T-helper 17 cell (primary cell): ENCODE measurements at regions not wholly inside any gene's neighbourhood (a gene's known extent, or its start where the extent isn't known, plus 50 kb on each side); places are given as distances from the start of the nearest gene placed in this dataset.
"Not testable (repeated sequence)": the region's sequence is repeated elsewhere in the genome, so short reads cannot be mapped to it uniquely, and the experiment has no call there.

Experiments used
- ATAC-seq: fragments of 150-1000 bp; cut with Tn5 transposase; 2 replicates; pipeline ENCODE4 v1.10.0; 2021; ENCODE audit warnings: mild to moderate bottlenecking, moderate library complexity
- DNase-seq, 3 donors: peaks; one replicate each; pipeline versions ENCODE4 v3.0.0 to v3.0.0-alpha.2; 2020 to 2021
- H3K9me3 ChIP-seq: one replicate; pipeline ENCODE4 v1.7.0; 2013; ENCODE audit warnings: low read length, mild to moderate bottlenecking; ENCODE audit not compliant: control insufficient read depth, poor library complexity, severe bottlenecking
- H3K27ac Mint-ChIP-seq: one replicate; pipeline ENCODE4 v1.8.0; 2022; ENCODE audit warnings: mild to moderate bottlenecking, moderate library complexity, mixed read lengths
- H3K27me3 Mint-ChIP-seq: one replicate; pipeline ENCODE4 v1.8.0; 2022; ENCODE audit warnings: mixed read lengths
- H3K36me3 Mint-ChIP-seq: one replicate; pipeline ENCODE4 v1.8.0; 2022; ENCODE audit warnings: low read depth, mixed read lengths
- H3K4me1 Mint-ChIP-seq: one replicate; pipeline ENCODE4 v1.8.0; 2022; ENCODE audit warnings: mild to moderate bottlenecking, mixed read lengths
- H3K4me3 Mint-ChIP-seq: one replicate; pipeline ENCODE4 v1.8.0; 2022; ENCODE audit warnings: mild to moderate bottlenecking, moderate library complexity, mixed read lengths

DNA sequence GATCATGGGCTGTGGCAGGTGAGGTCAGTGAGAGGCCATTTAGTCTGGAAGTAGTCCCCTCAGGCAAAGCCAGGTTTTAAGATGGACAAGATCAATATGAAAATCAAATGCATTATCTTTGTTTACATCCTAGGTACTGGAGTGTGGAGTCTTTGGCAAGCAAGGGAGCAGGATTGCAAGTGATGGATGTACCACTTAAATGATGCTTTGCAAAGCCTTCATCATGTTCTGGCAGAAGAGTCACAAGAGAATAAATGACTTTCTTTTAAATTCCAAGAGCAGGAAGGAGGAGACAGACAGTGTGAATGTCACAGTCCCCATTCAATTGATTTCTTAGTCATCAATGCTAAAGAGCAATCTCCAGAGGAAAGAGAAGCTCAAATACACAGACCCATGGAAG is 908.3 kb downstream of the FAM181B start:
- DNase-seq (no peak), ATAC-seq (no peak)
- H3K27ac Mint-ChIP-seq, result no peak overlapping the region

DNA sequence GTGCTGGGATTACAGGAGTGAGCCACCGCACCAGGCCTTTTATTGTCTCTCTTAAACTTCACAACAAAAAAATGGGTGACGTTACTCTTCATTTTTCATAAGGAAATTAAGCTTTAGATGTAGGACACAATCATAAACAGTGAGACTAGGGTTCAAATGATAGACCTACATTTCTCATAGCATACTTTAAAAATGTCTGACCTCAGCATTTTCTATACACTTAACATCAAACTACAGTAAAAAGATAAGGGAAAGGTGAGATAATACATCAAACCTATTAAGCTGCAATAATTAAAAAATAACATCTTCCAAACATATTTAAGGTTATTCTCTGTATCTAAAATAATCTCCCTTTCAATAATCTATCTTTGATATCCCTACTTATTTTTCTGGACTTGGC is 914.2 kb downstream of the FAM181B start:
- H3K9me3 ChIP-seq, result no peaks in the 10 kb centered on the region
- DNase-seq (no peak), ATAC-seq (no peak)
- H3K4me1 Mint-ChIP-seq, result no peaks in the 10 kb centered on the region
- H3K36me3 Mint-ChIP-seq, result no peaks in the 10 kb centered on the region
- no peak overlapping the region for H3K27ac Mint-ChIP-seq
- H3K4me3 Mint-ChIP-seq, result no peak overlapping the region
- no peaks in the 10 kb centered on the region for H3K27me3 Mint-ChIP-seq

More for the DNA sequence above, 908.3 kb downstream of the FAM181B start:
- Mint-ChIP-seq H3K4me1 (no peaks in the 10 kb centered on the region), H3K4me3 (no peak overlapping the region), H3K27me3 (no peaks in the 10 kb centered on the region), H3K36me3 (peaks cover 2% of the 10 kb centered on the region)
- H3K9me3 ChIP-seq, result no peaks in the 10 kb centered on the region

DNA sequence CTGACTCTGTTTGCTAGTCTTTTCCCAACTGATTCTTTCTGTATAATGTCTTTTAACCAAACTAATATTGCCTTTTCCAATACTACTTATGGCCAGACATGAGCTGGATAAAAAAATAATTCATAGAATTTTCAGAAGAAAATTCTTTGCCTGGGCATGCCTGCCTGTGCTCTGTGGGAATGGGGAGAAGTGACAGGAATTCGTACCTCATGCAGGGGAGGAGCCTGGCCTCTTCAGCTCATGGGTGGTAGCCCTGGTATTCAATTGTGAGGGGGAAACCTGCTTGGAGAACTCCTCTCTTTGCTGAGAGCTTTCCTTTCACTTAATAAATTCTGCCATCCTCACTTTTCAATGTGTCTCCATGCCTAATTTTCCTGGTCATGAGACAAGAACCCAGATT is 928.8 kb downstream of the FAM181B start:
- Mint-ChIP-seq H3K27ac (no peak overlapping the region), H3K36me3 (no peaks in the 10 kb centered on the region), H3K4me1 (no peaks in the 10 kb centered on the region), H3K4me3 (no peak overlapping the region), H3K27me3 (no peaks in the 10 kb centered on the region)
- ATAC-seq (no peak), DNase-seq (no peak)
- H3K9me3 ChIP-seq, result no peaks in the 10 kb centered on the region

DNA sequence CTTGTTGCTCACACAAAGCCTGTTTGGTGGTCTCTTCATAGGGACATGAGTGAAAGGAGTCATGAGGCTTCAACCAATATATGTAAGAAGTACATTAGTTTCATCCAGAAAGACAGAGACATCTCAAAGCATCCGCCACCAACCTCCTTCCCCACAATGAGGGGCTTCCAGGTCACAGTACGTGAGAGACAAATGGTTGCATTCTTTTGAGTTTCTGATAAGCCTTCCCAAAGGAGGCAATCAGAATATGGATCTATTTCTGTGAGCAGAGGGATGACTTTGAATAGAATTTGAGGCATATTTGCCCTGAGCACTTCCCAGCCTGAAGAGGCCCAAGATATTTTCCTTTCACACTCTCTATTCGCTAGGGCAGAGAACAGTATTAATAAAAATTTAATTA is 931.1 kb downstream of the FAM181B start:
- Mint-ChIP-seq H3K27ac (no peak overlapping the region), H3K36me3 (no peaks in the 10 kb centered on the region), H3K27me3 (no peaks in the 10 kb centered on the region), H3K4me3 (no peak overlapping the region), H3K4me1 (no peaks in the 10 kb centered on the region)
- no peaks in the 10 kb centered on the region for H3K9me3 ChIP-seq
- no peak for DNase-seq
- ATAC-seq, result no peak

DNA sequence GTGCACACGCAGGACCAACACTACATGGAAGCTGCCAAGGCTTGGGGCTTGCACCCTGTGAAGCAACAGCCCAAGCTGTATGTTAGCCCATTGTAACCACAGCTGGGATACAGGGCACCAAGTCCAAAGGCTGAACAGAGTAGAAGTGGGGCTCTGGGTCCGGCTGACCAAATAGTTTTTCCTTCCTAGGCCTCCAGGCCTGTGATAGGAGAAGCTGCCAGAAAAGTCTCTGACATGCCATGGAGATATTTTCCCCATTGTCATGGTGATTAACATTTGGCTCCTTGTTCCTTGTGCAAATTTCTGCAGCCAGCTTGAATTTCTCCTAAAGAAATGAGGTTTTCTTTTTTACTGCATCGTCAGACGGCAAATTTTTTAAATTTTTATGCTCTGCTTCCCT is 941.2 kb downstream of the FAM181B start:
- no peaks in the 10 kb centered on the region for H3K27me3 Mint-ChIP-seq

DNA sequence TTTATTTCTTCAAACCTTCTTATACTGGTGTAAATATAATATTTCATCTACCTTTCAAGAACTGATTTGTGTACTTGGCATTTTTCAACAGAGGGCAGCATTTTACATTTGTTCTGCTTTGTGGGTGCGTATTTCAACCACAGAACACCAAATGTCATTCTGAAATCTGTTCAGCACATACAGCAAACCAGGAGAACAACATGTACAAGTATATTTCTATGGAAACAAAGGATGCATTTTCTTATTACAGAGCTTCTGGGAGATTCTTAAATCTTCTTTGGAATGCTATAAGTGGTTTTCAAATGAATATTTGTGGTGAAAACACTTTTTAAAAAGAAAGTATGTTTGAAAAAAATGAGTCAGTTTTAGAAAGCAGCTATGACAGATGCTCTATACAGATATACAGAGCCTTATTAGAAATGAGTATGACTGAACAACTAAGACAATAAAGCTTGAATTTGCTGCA is 946.0 kb downstream of the FAM181B start:
- H3K27me3 Mint-ChIP-seq, result no peaks in the 10 kb centered on the region
- no peaks in the 10 kb centered on the region for H3K9me3 ChIP-seq
- H3K36me3 Mint-ChIP-seq, result no peaks in the 10 kb centered on the region
- no peak overlapping the region for H3K27ac Mint-ChIP-seq
- no peak overlapping the region for H3K4me3 Mint-ChIP-seq
- DNase-seq, result no peak
- no peak for ATAC-seq
- H3K4me1 Mint-ChIP-seq, result no peaks in the 10 kb centered on the region

More for the DNA sequence above, 941.2 kb downstream of the FAM181B start:
- no peaks in the 10 kb centered on the region for H3K9me3 ChIP-seq
- ATAC-seq (no peak), DNase-seq (no peak)
- Mint-ChIP-seq H3K36me3 (no peaks in the 10 kb centered on the region), H3K27ac (no peak overlapping the region), H3K4me1 (no peaks in the 10 kb centered on the region), H3K4me3 (no peak overlapping the region)

DNA sequence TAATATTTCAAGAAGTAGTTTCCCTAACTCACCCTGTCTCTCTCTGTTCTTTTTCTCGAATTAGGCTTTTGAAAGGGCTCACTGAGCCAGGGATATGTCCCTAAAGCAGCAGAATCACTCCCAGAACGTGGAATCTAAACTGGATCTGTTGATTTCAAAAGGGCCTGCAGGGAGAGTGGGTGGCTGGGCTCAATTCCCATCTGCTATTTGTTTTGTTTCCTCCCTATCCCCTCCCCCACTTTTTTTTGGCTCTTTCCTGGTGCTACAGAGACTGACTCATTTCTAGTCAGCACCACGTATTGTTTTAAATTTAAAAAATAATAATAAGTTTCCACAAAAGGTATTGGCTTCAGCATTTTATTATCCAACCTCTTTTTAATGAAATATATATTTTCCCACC is 961.5 kb downstream of the FAM181B start:
- DNase-seq, result no peak
- H3K9me3 ChIP-seq, result no peaks in the 10 kb centered on the region
- no peak for ATAC-seq
- no peaks in the 10 kb centered on the region for H3K27me3 Mint-ChIP-seq
- H3K4me3 Mint-ChIP-seq, result no peak overlapping the region
- H3K36me3 Mint-ChIP-seq, result no peaks in the 10 kb centered on the region
- H3K27ac Mint-ChIP-seq, result no peak overlapping the region
- H3K4me1 Mint-ChIP-seq, result no peaks in the 10 kb centered on the region

DNA sequence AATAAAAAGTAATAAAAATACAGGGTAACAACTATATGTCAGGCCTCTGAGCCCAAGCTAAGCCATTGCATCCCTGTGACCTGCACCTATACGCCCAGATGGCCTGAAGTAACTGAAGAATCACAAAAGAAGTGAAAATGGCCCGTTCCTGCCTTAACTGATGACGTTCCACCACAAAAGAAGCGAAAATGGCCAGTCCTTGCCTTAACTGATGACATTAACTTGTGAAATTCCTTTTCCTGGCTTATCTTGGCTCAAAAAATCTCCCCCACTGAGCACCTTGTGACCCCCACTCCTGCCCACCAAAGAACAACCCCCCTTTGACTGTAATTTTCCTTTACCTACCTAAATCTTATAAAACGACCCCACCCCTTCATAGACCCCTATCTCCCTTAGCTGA is 963.8 kb downstream of the FAM181B start:
- not testable (repeated sequence) for ATAC-seq, H3K36me3 Mint-ChIP-seq, H3K4me1 Mint-ChIP-seq, H3K27ac Mint-ChIP-seq, H3K9me3 ChIP-seq, H3K27me3 Mint-ChIP-seq, H3K4me3 Mint-ChIP-seq, DNase-seq

DNA sequence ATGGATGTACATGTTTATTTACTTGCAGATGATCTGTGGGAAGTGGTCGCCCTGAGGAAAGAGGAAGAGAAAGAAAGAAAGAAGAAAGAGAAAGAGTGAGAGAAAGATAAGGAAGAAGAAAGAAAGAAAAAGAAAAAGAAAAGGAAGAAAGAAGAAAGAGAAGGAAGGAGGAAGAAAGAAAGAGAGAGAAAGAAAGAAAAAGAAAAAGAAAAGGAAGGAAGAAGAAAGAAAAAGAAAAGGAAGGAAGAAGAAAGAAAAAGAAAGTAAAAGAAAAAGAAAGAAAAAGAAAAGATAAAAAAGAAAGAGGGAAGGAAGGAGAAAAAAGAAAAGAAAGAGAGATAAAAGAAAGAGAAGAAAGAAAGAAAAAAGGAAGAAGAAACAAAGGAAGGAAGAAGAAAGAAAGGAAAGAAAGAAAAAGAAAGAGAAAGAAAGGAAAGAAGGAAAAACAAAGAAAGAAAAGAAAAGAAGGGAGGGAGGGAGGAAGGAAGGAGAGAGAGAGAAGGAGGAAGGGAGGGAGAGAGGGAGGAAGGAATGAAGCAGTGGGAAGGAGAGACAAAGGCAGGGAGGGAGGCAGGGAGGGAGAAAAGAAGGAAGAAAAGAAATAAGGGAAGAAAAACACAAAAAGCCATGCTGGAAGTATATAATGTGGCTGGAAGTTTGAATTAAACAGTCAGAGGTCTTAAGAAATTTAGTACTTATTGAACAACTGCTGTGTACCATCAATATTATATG is 976.6 kb downstream of the FAM181B start:
- H3K36me3 Mint-ChIP-seq, result no peaks in the 10 kb centered on the region
- DNase-seq, result no peak
- no peak overlapping the region for H3K4me3 Mint-ChIP-seq
- no peak for ATAC-seq
- H3K9me3 ChIP-seq, result no peaks in the 10 kb centered on the region
- no peak overlapping the region for H3K27ac Mint-ChIP-seq
- H3K4me1 Mint-ChIP-seq, result no peaks in the 10 kb centered on the region
- H3K27me3 Mint-ChIP-seq, result no peaks in the 10 kb centered on the region

DNA sequence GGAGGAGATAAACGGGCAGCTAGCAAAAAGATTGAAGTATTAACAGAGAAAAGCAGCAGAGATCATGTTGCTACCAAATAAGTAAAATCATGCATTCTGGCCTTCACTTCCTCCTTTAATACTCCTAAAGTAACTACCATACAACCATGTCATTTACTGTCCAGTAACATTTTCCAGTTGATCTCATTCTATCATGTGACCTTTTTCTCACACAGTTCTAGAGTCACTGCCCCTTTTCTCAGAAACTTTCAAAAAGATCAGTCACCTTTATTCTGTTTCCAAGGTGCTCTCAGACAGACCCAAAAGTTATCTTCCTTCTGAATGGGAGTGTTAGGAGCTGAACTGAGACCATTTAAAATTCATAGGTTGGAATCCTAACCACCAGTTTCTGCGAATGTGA is 984.4 kb downstream of the FAM181B start:
- DNase-seq (no peak), ATAC-seq (no peak)
- H3K9me3 ChIP-seq, result no peaks in the 10 kb centered on the region
- H3K36me3 Mint-ChIP-seq, result no peaks in the 10 kb centered on the region
- H3K27me3 Mint-ChIP-seq, result no peaks in the 10 kb centered on the region
- no peak overlapping the region for H3K4me3 Mint-ChIP-seq
- no peaks in the 10 kb centered on the region for H3K4me1 Mint-ChIP-seq
- H3K27ac Mint-ChIP-seq, result no peak overlapping the region

DNA sequence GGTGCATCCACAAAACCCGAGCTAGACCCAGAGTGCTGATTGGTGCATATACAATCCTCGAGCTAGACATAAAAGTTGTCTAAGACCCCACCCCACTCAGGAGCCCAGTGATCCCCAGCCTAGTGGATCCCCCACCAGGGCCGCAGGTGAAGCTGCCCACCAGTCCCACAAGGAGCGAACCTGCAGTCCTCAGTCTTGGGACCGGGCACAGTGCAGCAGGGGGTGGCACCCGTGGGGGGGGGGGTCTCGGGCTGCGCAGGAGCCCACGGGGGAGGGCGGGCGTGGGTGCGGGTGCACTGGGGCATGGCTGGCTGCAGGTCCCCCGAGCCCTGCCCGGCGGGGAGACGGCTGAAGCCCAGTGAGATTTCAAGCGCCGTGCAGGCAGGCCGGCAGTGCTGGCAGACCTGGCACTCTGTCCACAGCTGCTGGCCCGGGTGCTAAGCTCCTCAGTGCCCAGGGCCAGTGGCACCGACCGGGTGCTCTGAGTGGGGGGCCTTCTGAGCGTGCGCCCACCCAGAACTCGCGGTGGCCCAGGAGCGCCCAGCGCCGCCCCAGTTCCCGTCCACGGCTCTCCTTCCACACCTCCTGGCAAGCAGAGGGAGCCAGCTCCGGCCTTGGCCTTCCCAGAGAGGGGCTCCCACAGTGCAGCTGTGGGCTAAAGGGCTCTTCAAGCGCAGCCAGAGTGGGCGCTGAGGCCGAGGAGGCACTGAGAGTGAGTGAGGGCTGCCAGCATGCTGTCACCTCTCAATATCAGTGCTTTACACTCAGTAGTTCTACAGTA is 989.1 kb downstream of the FAM181B start:
- Mint-ChIP-seq H3K27me3 (no peaks in the 10 kb centered on the region), H3K4me3 (no peak overlapping the region), H3K27ac (no peak overlapping the region), H3K36me3 (no peaks in the 10 kb centered on the region), H3K4me1 (no peaks in the 10 kb centered on the region)
- no peak for DNase-seq
- no peak for ATAC-seq
- H3K9me3 ChIP-seq, result no peaks in the 10 kb centered on the region

DNA sequence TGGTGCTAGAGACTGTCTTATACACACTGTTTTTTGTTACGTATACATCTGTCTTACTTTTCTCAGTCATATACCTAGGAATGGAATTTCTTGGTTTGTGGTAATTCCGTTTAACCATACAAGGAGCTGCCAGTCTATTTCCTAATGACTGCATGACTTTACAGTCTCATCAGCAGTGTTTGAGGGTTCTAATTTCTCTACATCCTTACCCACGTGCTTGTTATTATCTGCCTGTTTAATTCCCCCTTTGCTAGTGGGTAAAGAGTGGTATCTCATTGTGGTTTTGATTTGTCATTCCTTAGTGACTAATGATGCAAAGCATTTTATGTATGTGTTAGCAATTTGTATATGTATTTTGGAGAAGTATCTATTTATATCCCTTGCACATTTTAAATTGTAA is 1008.0 kb downstream of the FAM181B start:
- no peaks in the 10 kb centered on the region for H3K27me3 Mint-ChIP-seq
- no peak for ATAC-seq

DNA sequence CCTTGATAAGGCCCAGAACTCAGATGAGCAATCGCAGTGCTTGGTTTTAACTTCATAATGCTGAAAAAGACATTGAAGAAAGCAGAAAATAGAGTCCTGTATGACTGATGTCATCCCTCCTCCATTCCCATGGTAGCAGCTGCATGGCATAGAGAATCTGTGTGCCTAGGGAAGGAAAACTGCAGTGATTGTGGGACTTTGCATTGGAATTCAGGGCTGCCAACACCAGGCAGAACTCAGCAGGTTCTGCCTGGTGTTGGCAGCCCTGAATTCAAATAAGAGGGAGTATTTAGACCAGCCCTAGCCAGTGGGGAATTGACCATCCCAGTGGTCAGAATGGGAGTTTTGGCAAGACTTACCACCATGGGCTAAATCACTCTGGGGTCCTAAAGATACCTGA is 1016.0 kb downstream of the FAM181B start:
- H3K27me3 Mint-ChIP-seq, result no peaks in the 10 kb centered on the region
- H3K27ac Mint-ChIP-seq, result no peak overlapping the region
- no peaks in the 10 kb centered on the region for H3K36me3 Mint-ChIP-seq
- no peak overlapping the region for H3K4me3 Mint-ChIP-seq
- DNase-seq (no peak), ATAC-seq (no peak)
- H3K9me3 ChIP-seq, result no peaks in the 10 kb centered on the region
- no peaks in the 10 kb centered on the region for H3K4me1 Mint-ChIP-seq

More for the DNA sequence above, 1008.0 kb downstream of the FAM181B start:
- H3K9me3 ChIP-seq, result no peaks in the 10 kb centered on the region
- Mint-ChIP-seq H3K36me3 (no peaks in the 10 kb centered on the region), H3K27ac (no peak overlapping the region), H3K4me1 (no peaks in the 10 kb centered on the region), H3K4me3 (no peak overlapping the region)
- no peak for DNase-seq

DNA sequence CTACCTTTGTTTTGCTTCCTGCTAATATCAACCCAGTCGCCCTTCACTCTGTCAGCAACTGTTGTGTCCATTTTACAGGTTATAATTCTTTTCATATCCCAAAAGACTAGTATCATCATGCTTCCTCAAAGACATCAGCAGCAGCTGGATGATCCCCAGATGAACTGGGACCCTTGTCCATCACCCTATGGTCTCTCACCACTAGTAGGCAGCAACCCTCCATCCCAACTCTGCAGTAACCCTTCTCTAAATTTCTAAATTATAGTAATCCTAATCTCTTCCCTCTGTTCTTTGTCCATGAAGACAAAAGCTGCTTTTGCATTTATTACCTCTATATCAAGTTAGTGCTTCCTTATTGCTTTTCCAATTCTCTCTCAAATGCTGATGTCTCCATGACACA is 1025.8 kb downstream of the FAM181B start:
- Mint-ChIP-seq H3K36me3 (no peaks in the 10 kb centered on the region), H3K27ac (no peak overlapping the region), H3K27me3 (peaks cover 4% of the 10 kb centered on the region), H3K4me3 (no peak overlapping the region), H3K4me1 (no peaks in the 10 kb centered on the region)
- H3K9me3 ChIP-seq, result no peaks in the 10 kb centered on the region
- ATAC-seq (no peak), DNase-seq (no peak)
